PC-9 (cell line): ENCODE measurements at regions not wholly inside any gene's neighbourhood (a gene's known extent, or its start where the extent isn't known, plus 50 kb on each side); places are given as distances from the start of the nearest gene placed in this dataset.
A peak's percentile ranks its signal among the peaks of the same experiment; 100 is the strongest.

Experiments
- BruUV-seq: library from RNA; stranded (reverse); fragments of 400-500 nt; replicated peaks from 2 replicates; lab custom pipeline; 2021; lab: Mats Ljungman, UMichigan
- CTCF ChIA-PET: fragments of 300-600 bp; sonication (Branson Sonifier 250); formaldehyde crosslinking; loops from one replicate; lab custom pipeline; 2022; ENCODE audit warnings: antibody characterized with exemption; lab: Charles Lee
- POLR2A ChIA-PET: fragments of 300-600 bp; sonication (Branson Sonifier 250); formaldehyde crosslinking; loops from one replicate; lab custom pipeline; 2022; ENCODE audit warnings: antibody characterized with exemption; ENCODE audit not compliant: unreplicated experiment; lab: Charles Lee
- DNase-seq, 2 experiments: peaks; one replicate each; pipeline versions ENCODE4 v3.0.0 to v3.0.0-alpha.2; 2015 to 2022; ENCODE audit warnings: mixed read lengths in 1 of 2
- H2AFZ ChIP-seq: fragments of 200-600 bp; sonication (generic); 2 replicates; pipeline ENCODE4 v1.8.1; 2017; ENCODE audit warnings: antibody characterized with exemption
- H3F3A ChIP-seq: fragments of 200-600 bp; sonication (generic); 2 replicates; pipeline ENCODE4 v1.8.1; 2017; ENCODE audit warnings: antibody characterized with exemption, mild to moderate bottlenecking, low read depth; ENCODE audit not compliant: insufficient read depth
- H3K27ac ChIP-seq: fragments of 200-600 bp; sonication (generic); 2 replicates; pipeline ENCODE4 v1.6.1; 2016; ENCODE audit warnings: mixed run types
- H3K27me3 ChIP-seq: fragments of 200-600 bp; sonication (generic); 2 replicates; pipeline ENCODE4 v1.6.1; 2016; ENCODE audit warnings: low read depth, mixed run types; ENCODE audit not compliant: insufficient read depth
- H3K36me3 ChIP-seq: fragments of 200-600 bp; sonication (generic); 2 replicates; pipeline ENCODE4 v1.6.1; 2016; ENCODE audit warnings: low read depth, mixed run types
- H3K4me1 ChIP-seq: fragments of 200-600 bp; sonication (generic); replicated peaks from 2 replicates; pipeline ENCODE4 v1.6.1; 2016; ENCODE audit warnings: mixed run types; ENCODE audit not compliant: insufficient read depth
- H3K4me2 ChIP-seq: fragments of 200-600 bp; sonication (generic); 2 replicates; pipeline ENCODE4 v1.6.1; 2017; ENCODE audit warnings: mixed run types
- H3K4me3 ChIP-seq: fragments of 200-600 bp; sonication (generic); 2 replicates; pipeline ENCODE4 v1.6.1; 2016; ENCODE audit warnings: mixed run types
- H3K79me2 ChIP-seq: fragments of 200-600 bp; sonication (generic); 2 replicates; pipeline ENCODE4 v1.6.1; 2017; ENCODE audit warnings: low read depth, mixed run types
- H3K9me2 ChIP-seq: fragments of 200-600 bp; sonication (generic); 2 replicates; pipeline ENCODE4 v1.8.1; 2017; ENCODE audit warnings: mild to moderate bottlenecking; ENCODE audit not compliant: insufficient read depth
- H3K9me3 ChIP-seq: fragments of 200-600 bp; sonication (generic); 2 replicates; pipeline ENCODE4 v1.8.1; 2016; ENCODE audit warnings: low read depth; ENCODE audit not compliant: insufficient read depth
- H4K20me1 ChIP-seq: fragments of 200-600 bp; sonication (generic); 2 replicates; pipeline ENCODE4 v1.8.1; 2017; ENCODE audit not compliant: insufficient read depth
- EZH2 ChIP-seq: fragments of 200-600 bp; sonication (generic); IDR thresholded peaks from 2 replicates; pipeline ENCODE4 v1.8.0; 2017; ENCODE audit warnings: antibody characterized with exemption, low read depth
- intact Hi-C: fragments of 100-400 bp; cut with micrococcal nuclease; formaldehyde crosslinking; loops from one replicate; pipeline ENCODE4 v1.10.0; 2022; ENCODE audit not compliant: unreplicated experiment
- TF ChIP-seq, protein P1 (sequence below): fragments of 200-600 bp; sonication (generic); conservative IDR thresholded peaks from 2 replicates; pipeline ENCODE4 v1.6.1; 2017; ENCODE audit warnings: mixed run types, antibody characterized with exemption, mild to moderate bottlenecking, moderate library complexity

GRCh38 chr1:168631671-168632400 is 55.4 kb downstream of the XCL1 start:
- Histone ChIP-seq H3K9me2 (no peaks in the 10 kb centered on the region), H3K27ac (no peak overlapping the region), H4K20me1 (no peaks in the 10 kb centered on the region), H3K4me1 (peaks cover 24% of the 10 kb centered on the region), H3K4me3 (no peak overlapping the region), H3F3A (peaks cover 4% of the 10 kb centered on the region; the same call in 1 of the 2 replicates), H3K27me3 (no peaks in the 10 kb centered on the region), H3K36me3 (no peaks in the 10 kb centered on the region), H3K79me2 (no peaks in the 10 kb centered on the region), H3K4me2 (no peak overlapping the region), H2AFZ (no peak overlapping the region), H3K9me3 (no peaks in the 10 kb centered on the region)
- no TSS peak for BruUV-seq
- intact Hi-C loops, result no loop called here
- DNase-seq, result no peak
- POLR2A ChIA-PET, result no interaction called here
- TF ChIP-seq, protein P1, sequence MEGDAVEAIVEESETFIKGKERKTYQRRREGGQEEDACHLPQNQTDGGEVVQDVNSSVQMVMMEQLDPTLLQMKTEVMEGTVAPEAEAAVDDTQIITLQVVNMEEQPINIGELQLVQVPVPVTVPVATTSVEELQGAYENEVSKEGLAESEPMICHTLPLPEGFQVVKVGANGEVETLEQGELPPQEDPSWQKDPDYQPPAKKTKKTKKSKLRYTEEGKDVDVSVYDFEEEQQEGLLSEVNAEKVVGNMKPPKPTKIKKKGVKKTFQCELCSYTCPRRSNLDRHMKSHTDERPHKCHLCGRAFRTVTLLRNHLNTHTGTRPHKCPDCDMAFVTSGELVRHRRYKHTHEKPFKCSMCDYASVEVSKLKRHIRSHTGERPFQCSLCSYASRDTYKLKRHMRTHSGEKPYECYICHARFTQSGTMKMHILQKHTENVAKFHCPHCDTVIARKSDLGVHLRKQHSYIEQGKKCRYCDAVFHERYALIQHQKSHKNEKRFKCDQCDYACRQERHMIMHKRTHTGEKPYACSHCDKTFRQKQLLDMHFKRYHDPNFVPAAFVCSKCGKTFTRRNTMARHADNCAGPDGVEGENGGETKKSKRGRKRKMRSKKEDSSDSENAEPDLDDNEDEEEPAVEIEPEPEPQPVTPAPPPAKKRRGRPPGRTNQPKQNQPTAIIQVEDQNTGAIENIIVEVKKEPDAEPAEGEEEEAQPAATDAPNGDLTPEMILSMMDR, result no peak
- TF ChIP-seq EZH2, result no peak
- CTCF ChIA-PET, result no interaction called here

- CTCF ChIA-PET, result no interaction called here
- POLR2A ChIA-PET, result no interaction called here
Measured at GRCh38 chr1:168634951-168635532, 58.6 kb downstream of the XCL1 start.

GRCh38 chr1:168636200-168636599 is 59.8 kb downstream of the XCL1 start:
- Histone ChIP-seq H3K79me2 (no peaks in the 10 kb centered on the region), H3F3A (no peaks in the 10 kb centered on the region; the same call in 1 of the 2 replicates), H3K27ac (peak overlapping the region; percentile 63), H2AFZ (no peak overlapping the region), H3K27me3 (no peaks in the 10 kb centered on the region), H3K4me3 (no peak overlapping the region), H4K20me1 (no peaks in the 10 kb centered on the region), H3K9me3 (no peaks in the 10 kb centered on the region), H3K4me2 (peak overlapping the region; percentile 2), H3K4me1 (peaks cover 17% of the 10 kb centered on the region), H3K9me2 (no peaks in the 10 kb centered on the region; the same call in 1 of the 2 replicates), H3K36me3 (no peaks in the 10 kb centered on the region)
- intact Hi-C loops, result no loop called here
- no TSS peak for BruUV-seq
- ChIA-PET CTCF (interaction anchor here (0.5 to 1.4 kb wide), 3 partner anchors 293 to 712 kb away, joined by 4 to 6 read pairs (median 6); no protein-coding TSS in a partner anchor), POLR2A (interaction anchor here (0.5 to 0.9 kb wide), 3 partner anchors 74 to 470 kb away, joined by 4 to 8 read pairs (median 5); no protein-coding TSS in a partner anchor)
- no peak for DNase-seq
- TF ChIP-seq, protein P1, result no peak; the same call in 1 of the 2 replicates
- TF ChIP-seq EZH2, result no peak

More at GRCh38 chr1:168634951-168635532, 58.6 kb downstream of the XCL1 start:
- H3K9me3 ChIP-seq, result no peaks in the 10 kb centered on the region
- no peaks in the 10 kb centered on the region; the same call in 1 of the 2 replicates for H3F3A ChIP-seq
- no peak overlapping the region for H3K27ac ChIP-seq
- BruUV-seq, result no TSS peak
- H3K27me3 ChIP-seq, result no peaks in the 10 kb centered on the region
- intact Hi-C loops, result no loop called here
- peaks cover 17% of the 10 kb centered on the region for H3K4me1 ChIP-seq
- H3K36me3 ChIP-seq, result no peaks in the 10 kb centered on the region
- no peaks in the 10 kb centered on the region; the same call in 1 of the 2 replicates for H3K9me2 ChIP-seq
- H3K4me3 ChIP-seq, result no peak overlapping the region
- H2AFZ ChIP-seq, result no peak overlapping the region
- no peaks in the 10 kb centered on the region for H4K20me1 ChIP-seq
- no peak overlapping the region for H3K4me2 ChIP-seq
- TF ChIP-seq, protein P1, result no peak
- DNase-seq, result no peak
- no peaks in the 10 kb centered on the region for H3K79me2 ChIP-seq
